Erythroblast (primary cell): ENCODE measurements at regions not wholly inside any gene's neighbourhood (a gene's known extent, or its start where the extent isn't known, plus 50 kb on each side); places are given as distances from the start of the nearest gene placed in this dataset.

Experiments used
- DNase-seq, 2 experiments: peaks; one replicate each; lab custom pipeline; 2025; lab: John Stamatoyannopoulos, UW
- GATA1 ChIP-seq: IDR thresholded peaks from 2 replicates; pipeline ENCODE4 v1.6.1; 2011; ENCODE audit warnings: low read depth, mild to moderate bottlenecking, control low read depth, low read length, moderate library complexity
- POLR2A ChIP-seq: IDR thresholded peaks from 2 replicates; pipeline ENCODE4 v1.6.1; 2011; ENCODE audit warnings: mild to moderate bottlenecking, low read length

GRCh38 chr5:103908336-103909080 lies 345.9 kb upstream of the NUDT12 start:
- DNase-seq = no peak
- TF ChIP-seq POLR2A (no peak), GATA1 (no peak)

- DNase-seq = no peak
- TF ChIP-seq GATA1 (no peak), POLR2A (no peak)
Measured at GRCh38 chr5:103907001-103907400, 344.4 kb upstream of the NUDT12 start.

- TF ChIP-seq POLR2A (no peak), GATA1 (no peak)
- DNase-seq = no peak
Measured at GRCh38 chr5:103904651-103905050, 342.1 kb upstream of the NUDT12 start.

GRCh38 chr5:103902893-103903292 lies 340.3 kb upstream of the NUDT12 start:
- no peak for TF ChIP-seq POLR2A
- no peak for TF ChIP-seq GATA1
- DNase-seq = no peak

GRCh38 chr5:103901885-103902284 lies 339.3 kb upstream of the NUDT12 start:
- no peak for TF ChIP-seq POLR2A
- no peak for TF ChIP-seq GATA1
- no peak for DNase-seq

- no peak for TF ChIP-seq GATA1
Measured at GRCh38 chr5:103896593-103896992, 334.0 kb upstream of the NUDT12 start.

GRCh38 chr5:103895738-103896137 lies 333.1 kb upstream of the NUDT12 start:
- DNase-seq = no peak
- no peak for TF ChIP-seq GATA1
- TF ChIP-seq POLR2A = no peak

More at GRCh38 chr5:103896593-103896992, 334.0 kb upstream of the NUDT12 start:
- no peak for DNase-seq

- no peak for TF ChIP-seq GATA1
- no peak for TF ChIP-seq POLR2A
- no peak for DNase-seq
Measured at GRCh38 chr5:103894882-103895281, 332.3 kb upstream of the NUDT12 start.

- no peak for DNase-seq
- no peak for TF ChIP-seq POLR2A
- TF ChIP-seq GATA1 = no peak
Measured at GRCh38 chr5:103891151-103891550, 328.6 kb upstream of the NUDT12 start.

GRCh38 chr5:103890313-103890712 lies 327.7 kb upstream of the NUDT12 start:
- no peak for DNase-seq

GRCh38 chr5:103889500-103890209 lies 327.1 kb upstream of the NUDT12 start:
- no peak for TF ChIP-seq GATA1
- TF ChIP-seq POLR2A = no peak
- DNase-seq = no peak

More at GRCh38 chr5:103890313-103890712, 327.7 kb upstream of the NUDT12 start:
- TF ChIP-seq POLR2A (no peak), GATA1 (no peak)

- no peak for TF ChIP-seq POLR2A
- no peak for TF ChIP-seq GATA1
Measured at GRCh38 chr5:103886826-103887225, 324.2 kb upstream of the NUDT12 start.

GRCh38 chr5:103883143-103883542 lies 320.6 kb upstream of the NUDT12 start:
- TF ChIP-seq GATA1 = no peak
- no peak for TF ChIP-seq POLR2A
- no peak for DNase-seq

More at GRCh38 chr5:103886826-103887225, 324.2 kb upstream of the NUDT12 start:
- no peak for DNase-seq

- TF ChIP-seq POLR2A (no peak), GATA1 (no peak)
- no peak for DNase-seq
Measured at GRCh38 chr5:103881560-103881959, 319.0 kb upstream of the NUDT12 start.
